ENCODE measurements at regions not wholly inside any gene's neighbourhood (a gene's known extent, or its start where the extent isn't known, plus 50 kb on each side); places are given as distances from the start of the nearest gene placed in this dataset.

DNA sequence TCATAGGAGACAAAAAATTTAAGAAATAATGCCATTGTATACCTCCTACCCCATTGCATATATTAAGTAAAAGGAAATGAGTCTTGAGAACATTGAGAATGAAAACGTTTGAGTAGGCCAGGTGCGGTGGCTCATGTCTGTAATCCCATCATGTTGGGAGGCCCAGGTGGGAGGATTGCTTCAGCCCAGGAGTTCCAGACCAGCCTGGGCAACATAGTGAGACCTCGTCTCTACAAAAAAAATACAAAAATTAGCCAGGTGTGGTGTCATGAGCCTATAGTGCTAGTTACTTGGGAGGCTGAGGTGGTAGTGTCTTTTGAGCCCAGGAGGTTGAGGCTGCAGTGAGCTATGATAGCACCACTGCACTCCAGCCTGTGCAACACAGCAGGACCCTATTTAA is 107.7 kb upstream of the MGAT5 start:
- peaks cover 92% of the 10 kb centered on the region for H3K4me1 Mint-ChIP-seq
- H3K9ac ChIP-seq (ENCODE audit: low read length), result no peak overlapping the region
- intact Hi-C loops (cut with micrococcal nuclease), result no loop called here
- H3K27ac Mint-ChIP-seq, result peak overlapping the region; percentile 47
- H3K4me3 Mint-ChIP-seq, result peak overlapping the region; percentile 8
- ChIA-PET POLR2A (interaction anchor here (0.7 kb wide), 1 partner anchor 194 kb away, joined by 3 read pairs; no protein-coding TSS in a partner anchor), CTCF (interaction anchor here (0.8 to 1.3 kb wide), 3 partner anchors 28 to 222 kb away, joined by 3 read pairs; no protein-coding TSS in a partner anchor)
- H2AFZ ChIP-seq (ENCODE audit: insufficient read depth, low read depth, low read length, poor library complexity, severe bottlenecking), result no peak overlapping the region
- TF ChIP-seq EZH2 (IDR thresholded peaks at IDR 0.05; ENCODE audit: borderline replicate concordance, insufficient read depth, low read depth, low read length, poor library complexity, severe bottlenecking), result no peak
- TF ChIP-seq, protein P1, sequence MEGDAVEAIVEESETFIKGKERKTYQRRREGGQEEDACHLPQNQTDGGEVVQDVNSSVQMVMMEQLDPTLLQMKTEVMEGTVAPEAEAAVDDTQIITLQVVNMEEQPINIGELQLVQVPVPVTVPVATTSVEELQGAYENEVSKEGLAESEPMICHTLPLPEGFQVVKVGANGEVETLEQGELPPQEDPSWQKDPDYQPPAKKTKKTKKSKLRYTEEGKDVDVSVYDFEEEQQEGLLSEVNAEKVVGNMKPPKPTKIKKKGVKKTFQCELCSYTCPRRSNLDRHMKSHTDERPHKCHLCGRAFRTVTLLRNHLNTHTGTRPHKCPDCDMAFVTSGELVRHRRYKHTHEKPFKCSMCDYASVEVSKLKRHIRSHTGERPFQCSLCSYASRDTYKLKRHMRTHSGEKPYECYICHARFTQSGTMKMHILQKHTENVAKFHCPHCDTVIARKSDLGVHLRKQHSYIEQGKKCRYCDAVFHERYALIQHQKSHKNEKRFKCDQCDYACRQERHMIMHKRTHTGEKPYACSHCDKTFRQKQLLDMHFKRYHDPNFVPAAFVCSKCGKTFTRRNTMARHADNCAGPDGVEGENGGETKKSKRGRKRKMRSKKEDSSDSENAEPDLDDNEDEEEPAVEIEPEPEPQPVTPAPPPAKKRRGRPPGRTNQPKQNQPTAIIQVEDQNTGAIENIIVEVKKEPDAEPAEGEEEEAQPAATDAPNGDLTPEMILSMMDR (IDR thresholded peaks at IDR 0.05), result no peak
- H3K27me3 ChIP-seq (replicated peaks in 1 of 4; ENCODE audit: control extremely low read depth in 1 of 4, control insufficient read depth in 3 of 4, insufficient read depth in 4 of 4, low read length in 3 of 4), result no peaks in the 10 kb centered on the region
- H3K9me3 ChIP-seq (ENCODE audit: control extremely low read depth in 1 of 3, control insufficient read depth in 2 of 3, insufficient read depth in 1 of 3, low read length in 2 of 3), result peaks cover 0 to 4% (median 0%) of the 10 kb centered on the region in 3 donors
- no peak for ATAC-seq (ENCODE audit: low read depth)
- no peaks in the 10 kb centered on the region for H3K9me3 Mint-ChIP-seq (ENCODE audit: insufficient read depth)
- no peak for DNase-seq
- H4K20me1 ChIP-seq (ENCODE audit: control insufficient read depth, insufficient read depth, low read length, poor library complexity, severe bottlenecking), result peaks cover 75% of the 10 kb centered on the region
- peaks cover 40% of the 10 kb centered on the region in 2 donors for H3K4me1 ChIP-seq (ENCODE audit: control insufficient read depth in 2 of 2, insufficient read depth in 2 of 2, low read length in 2 of 2)
- H3K4me3 ChIP-seq (ENCODE audit: control extremely low read depth in 1 of 5, extremely low read depth in 1 of 5, insufficient read depth in 1 of 5, low read depth in 2 of 5, low read length in 4 of 5), result no peak overlapping the region
- peak overlapping the region in 1 of 2 donors; percentile 68 for H3K27ac ChIP-seq (ENCODE audit: low read length in 2 of 2)
- WGBS (ENCODE audit: insufficient coverage), result no CpG with 5 or more reads among the region's 3 CpGs
- H3K4me2 ChIP-seq (replicated peaks; ENCODE audit: low read depth, low read length, poor library complexity, severe bottlenecking), result peak overlapping the region; percentile 9
- peaks cover 98% of the 10 kb centered on the region for H3K79me2 ChIP-seq (ENCODE audit: control insufficient read depth, insufficient read depth, low read length)
- peaks cover 0 to 13% of the 10 kb centered on the region in 2 experiments for H3K36me3 ChIP-seq (replicated peaks in 1 of 2; ENCODE audit: control extremely low read depth in 1 of 2, control insufficient read depth in 1 of 2, extremely low read depth in 1 of 2, insufficient read depth in 2 of 2, low read length in 1 of 2)
- H3K27me3 Mint-ChIP-seq, result no peaks in the 10 kb centered on the region

DNA sequence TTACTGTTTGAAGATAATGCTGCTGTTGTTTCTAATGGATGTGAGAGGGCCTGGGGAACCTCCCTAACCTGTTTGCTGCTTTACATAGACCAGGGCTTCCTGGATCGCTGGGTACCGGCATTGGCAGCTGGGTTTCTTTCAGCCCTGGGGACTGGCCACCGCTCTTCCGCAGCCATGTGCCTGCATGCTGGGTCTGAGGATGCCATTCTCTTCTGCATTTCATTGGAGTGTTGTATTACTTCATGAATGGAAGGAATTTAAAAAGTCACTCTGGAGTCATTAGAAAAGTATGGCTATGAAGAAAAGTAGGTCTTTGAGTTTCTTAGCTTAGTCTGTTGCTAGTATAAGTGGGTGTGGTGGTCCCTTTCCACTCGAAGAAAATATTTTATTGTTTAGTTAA is 107.3 kb upstream of the MGAT5 start:
- Mint-ChIP-seq H3K27ac (peak overlapping the region; percentile 47), H3K4me1 (peaks cover 88% of the 10 kb centered on the region), H3K27me3 (no peaks in the 10 kb centered on the region), H3K9me3 (ENCODE audit: insufficient read depth) (no peaks in the 10 kb centered on the region), H3K4me3 (peak overlapping the region; percentile 25)
- peak; percentile 49 for ATAC-seq (ENCODE audit: low read depth)
- ChIA-PET POLR2A (interaction anchor here (0.7 kb wide), 1 partner anchor 195 kb away, joined by 3 read pairs; no protein-coding TSS in a partner anchor), CTCF (interaction anchor here (0.8 to 1.3 kb wide), 4 partner anchors 28 to 221 kb away, joined by 3 to 4 read pairs (median 3); no protein-coding TSS in a partner anchor)
- peaks cover 98% of the 10 kb centered on the region for H3K79me2 ChIP-seq (ENCODE audit: control insufficient read depth, insufficient read depth, low read length)
- H3K9me3 ChIP-seq (ENCODE audit: control extremely low read depth in 1 of 3, control insufficient read depth in 2 of 3, insufficient read depth in 1 of 3, low read length in 2 of 3), result peaks cover 0 to 9% (median 0%) of the 10 kb centered on the region in 3 donors
- H3K9ac ChIP-seq (ENCODE audit: low read length), result no peak overlapping the region
- DNase-seq, result no peak
- peak overlapping the region; percentile 9 for H3K4me2 ChIP-seq (replicated peaks; ENCODE audit: low read depth, low read length, poor library complexity, severe bottlenecking)
- intact Hi-C loops (cut with micrococcal nuclease), result no loop called here
- TF ChIP-seq, protein P1 (IDR thresholded peaks at IDR 0.05), result no peak
- no peak for TF ChIP-seq EZH2 (IDR thresholded peaks at IDR 0.05; ENCODE audit: borderline replicate concordance, insufficient read depth, low read depth, low read length, poor library complexity, severe bottlenecking)
- H3K36me3 ChIP-seq (replicated peaks in 1 of 2; ENCODE audit: control extremely low read depth in 1 of 2, control insufficient read depth in 1 of 2, extremely low read depth in 1 of 2, insufficient read depth in 2 of 2, low read length in 1 of 2), result peaks cover 0 to 14% of the 10 kb centered on the region in 2 experiments
- H2AFZ ChIP-seq (ENCODE audit: insufficient read depth, low read depth, low read length, poor library complexity, severe bottlenecking), result no peak overlapping the region
- H3K4me3 ChIP-seq (ENCODE audit: control extremely low read depth in 1 of 5, extremely low read depth in 1 of 5, insufficient read depth in 1 of 5, low read depth in 2 of 5, low read length in 4 of 5), result no peak overlapping the region
- H4K20me1 ChIP-seq (ENCODE audit: control insufficient read depth, insufficient read depth, low read length, poor library complexity, severe bottlenecking), result peaks cover 74% of the 10 kb centered on the region
- H3K27ac ChIP-seq (ENCODE audit: low read length in 2 of 2), result peak overlapping the region in 1 of 2 donors; percentile 68
- no peaks in the 10 kb centered on the region for H3K27me3 ChIP-seq (replicated peaks in 1 of 4; ENCODE audit: control extremely low read depth in 1 of 4, control insufficient read depth in 3 of 4, insufficient read depth in 4 of 4, low read length in 3 of 4)
- 81% methylated on average over 4 of the region's 5 CpGs for WGBS (ENCODE audit: insufficient coverage)
- H3K4me1 ChIP-seq (ENCODE audit: control insufficient read depth in 2 of 2, insufficient read depth in 2 of 2, low read length in 2 of 2), result peaks cover 37 to 40% of the 10 kb centered on the region in 2 donors
